ENCODE measurements at regions not wholly inside any gene's neighbourhood (a gene's known extent, or its start where the extent isn't known, plus 50 kb on each side); places are given as distances from the start of the nearest gene placed in this dataset.
A peak's percentile ranks its signal among the peaks of the same experiment; 100 is the strongest.

DNA sequence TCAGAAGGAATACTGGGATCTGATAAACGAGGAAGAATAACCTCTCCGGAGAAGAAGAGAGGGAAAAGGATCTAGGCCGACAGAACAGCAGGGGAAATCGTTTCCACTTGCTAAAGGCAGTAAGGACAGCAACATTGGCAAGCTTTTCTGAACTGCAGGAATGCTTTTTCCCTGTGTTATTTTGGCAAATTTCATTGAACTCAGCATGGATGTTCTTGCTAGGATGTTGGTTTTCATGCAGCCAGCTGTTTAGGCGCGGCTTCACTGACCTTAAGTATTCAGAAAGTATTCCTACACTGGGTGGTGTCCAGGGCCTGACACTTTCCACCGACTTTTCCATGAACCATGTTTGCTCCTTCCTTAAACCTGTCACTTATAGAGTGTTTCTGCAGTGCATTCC, 489.7 kb downstream of the CNTN3 start:
- DNase-seq: peak in 1 of 2 donors; percentile 9
- Histone ChIP-seq H3K4me3 (no peak overlapping the region), H3K4me1 (no peaks in the 10 kb centered on the region), H3K9me3 (peaks cover 0 to 5% (median 0%) of the 10 kb centered on the region in 4 donors), H3K27ac (no peak overlapping the region), H3K36me3 (no peaks in the 10 kb centered on the region), H3K27me3 (no peaks in the 10 kb centered on the region)
- TF ChIP-seq, protein P1, sequence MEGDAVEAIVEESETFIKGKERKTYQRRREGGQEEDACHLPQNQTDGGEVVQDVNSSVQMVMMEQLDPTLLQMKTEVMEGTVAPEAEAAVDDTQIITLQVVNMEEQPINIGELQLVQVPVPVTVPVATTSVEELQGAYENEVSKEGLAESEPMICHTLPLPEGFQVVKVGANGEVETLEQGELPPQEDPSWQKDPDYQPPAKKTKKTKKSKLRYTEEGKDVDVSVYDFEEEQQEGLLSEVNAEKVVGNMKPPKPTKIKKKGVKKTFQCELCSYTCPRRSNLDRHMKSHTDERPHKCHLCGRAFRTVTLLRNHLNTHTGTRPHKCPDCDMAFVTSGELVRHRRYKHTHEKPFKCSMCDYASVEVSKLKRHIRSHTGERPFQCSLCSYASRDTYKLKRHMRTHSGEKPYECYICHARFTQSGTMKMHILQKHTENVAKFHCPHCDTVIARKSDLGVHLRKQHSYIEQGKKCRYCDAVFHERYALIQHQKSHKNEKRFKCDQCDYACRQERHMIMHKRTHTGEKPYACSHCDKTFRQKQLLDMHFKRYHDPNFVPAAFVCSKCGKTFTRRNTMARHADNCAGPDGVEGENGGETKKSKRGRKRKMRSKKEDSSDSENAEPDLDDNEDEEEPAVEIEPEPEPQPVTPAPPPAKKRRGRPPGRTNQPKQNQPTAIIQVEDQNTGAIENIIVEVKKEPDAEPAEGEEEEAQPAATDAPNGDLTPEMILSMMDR (IDR thresholded peaks at IDR 0.05): no peak
- no peak for TF ChIP-seq POLR2A (IDR thresholded peaks at IDR 0.05)
- TF ChIP-seq POLR2AphosphoS5 (IDR thresholded peaks at IDR 0.05): no peak
- no peak for TF ChIP-seq EP300 (IDR thresholded peaks at IDR 0.05)
- intact Hi-C loops (cut with DNase I; ENCODE audit: low total_unique reads): no loop called here
- 67 to 76% (median 74%) methylated on average over 7 of the region's 7 CpGs for WGBS, 5 donors

DNA sequence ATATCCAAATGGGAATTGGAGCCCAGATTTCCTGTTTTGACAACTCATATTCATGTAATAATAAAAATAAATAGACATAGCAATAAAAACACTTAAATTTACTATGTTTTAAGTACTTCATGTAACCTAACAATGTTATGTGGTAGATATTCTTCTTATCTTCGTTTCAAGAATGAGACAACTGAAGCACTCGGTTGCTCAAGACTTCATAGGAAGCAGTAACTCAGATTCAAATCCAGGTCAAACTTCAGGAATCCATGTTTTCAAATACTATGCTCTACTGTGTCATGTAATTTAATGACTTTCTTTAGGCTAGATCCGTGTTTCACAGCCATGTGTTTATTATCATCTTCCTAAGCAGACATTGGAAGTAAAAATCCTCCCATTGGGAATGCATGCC, 492.2 kb downstream of the CNTN3 start:
- TF ChIP-seq, protein P1 (IDR thresholded peaks at IDR 0.05): no peak
- no peak for TF ChIP-seq POLR2A (IDR thresholded peaks at IDR 0.05)
- TF ChIP-seq EP300 (IDR thresholded peaks at IDR 0.05): no peak
- no peak for TF ChIP-seq POLR2AphosphoS5 (IDR thresholded peaks at IDR 0.05)
- no peak overlapping the region for H3K27ac ChIP-seq
- H3K36me3 ChIP-seq: no peaks in the 10 kb centered on the region
- H3K27me3 ChIP-seq: no peaks in the 10 kb centered on the region
- 61 to 80% (median 76%) methylated on average over 3 of the region's 3 CpGs for WGBS, 5 donors
- no peaks in the 10 kb centered on the region for H3K4me1 ChIP-seq
- H3K9me3 ChIP-seq: peaks cover 0 to 5% (median 0%) of the 10 kb centered on the region in 4 donors
- intact Hi-C loops (cut with DNase I; ENCODE audit: low total_unique reads): no loop called here
- DNase-seq: no peak
- no peak overlapping the region for H3K4me3 ChIP-seq

DNA sequence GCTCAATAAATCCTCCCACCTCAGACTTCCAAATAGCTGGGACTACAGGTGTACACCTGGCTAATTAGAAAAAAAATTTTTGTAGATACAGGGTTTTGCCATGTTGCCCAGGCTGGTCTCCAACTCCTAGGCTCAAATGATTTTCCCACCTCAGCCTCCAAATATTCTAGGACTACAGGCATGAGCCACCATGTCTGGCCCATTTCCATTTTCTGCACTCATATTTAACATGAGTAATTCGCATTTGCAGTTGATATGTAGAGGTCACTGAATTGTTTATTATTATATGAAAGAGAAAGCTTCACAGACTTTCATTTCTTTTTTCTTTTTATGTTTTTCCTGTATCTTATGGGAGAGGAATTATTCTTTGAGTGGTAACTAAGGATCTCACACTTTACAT, 492.7 kb downstream of the CNTN3 start:
- WGBS, 5 donors: 62 to 83% (median 77%) methylated on average over 1 of the region's 1 CpG
- Histone ChIP-seq H3K36me3 (no peaks in the 10 kb centered on the region), H3K9me3 (peaks cover 0 to 5% (median 0%) of the 10 kb centered on the region in 4 donors), H3K4me3 (no peak overlapping the region), H3K27ac (no peak overlapping the region), H3K27me3 (no peaks in the 10 kb centered on the region), H3K4me1 (no peaks in the 10 kb centered on the region)
- no peak for TF ChIP-seq POLR2AphosphoS5 (IDR thresholded peaks at IDR 0.05)
- TF ChIP-seq POLR2A (IDR thresholded peaks at IDR 0.05): no peak
- TF ChIP-seq, protein P1 (IDR thresholded peaks at IDR 0.05): no peak
- no peak for TF ChIP-seq EP300 (IDR thresholded peaks at IDR 0.05)
- intact Hi-C loops (cut with DNase I; ENCODE audit: low total_unique reads): no loop called here
- no peak for DNase-seq

DNA sequence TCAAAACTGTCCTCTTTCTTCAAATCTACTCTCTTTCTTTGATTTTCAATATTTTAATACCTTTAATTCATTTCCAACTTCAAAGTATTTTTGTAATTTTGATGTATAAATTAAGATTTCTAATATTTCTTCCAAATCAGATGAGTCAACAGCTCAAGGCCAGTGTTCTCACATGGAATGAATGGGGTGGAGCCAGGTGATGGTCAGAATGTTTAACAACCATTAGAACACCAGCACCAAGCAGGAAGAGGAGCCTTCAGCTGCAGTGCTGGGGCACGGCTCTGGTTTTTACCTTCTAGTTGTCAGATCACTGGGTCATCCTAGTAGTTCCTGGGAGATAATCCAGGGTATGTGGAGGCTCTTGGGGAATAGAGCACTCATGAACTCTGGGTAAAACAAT, 494.5 kb upstream of the PDZRN3 start:
- H3K27me3 ChIP-seq: no peaks in the 10 kb centered on the region
- no peak for DNase-seq
- no peak overlapping the region for H3K27ac ChIP-seq
- H3K4me3 ChIP-seq: no peak overlapping the region
- no peaks in the 10 kb centered on the region for H3K4me1 ChIP-seq
- 63 to 80% (median 73%) methylated on average over 1 of the region's 1 CpG for WGBS, 5 donors
- no peak for TF ChIP-seq POLR2AphosphoS5 (IDR thresholded peaks at IDR 0.05)
- intact Hi-C loops (cut with DNase I; ENCODE audit: low total_unique reads): no loop called here
- peaks cover 0 to 5% (median 0%) of the 10 kb centered on the region in 4 donors for H3K9me3 ChIP-seq
- no peaks in the 10 kb centered on the region for H3K36me3 ChIP-seq

DNA sequence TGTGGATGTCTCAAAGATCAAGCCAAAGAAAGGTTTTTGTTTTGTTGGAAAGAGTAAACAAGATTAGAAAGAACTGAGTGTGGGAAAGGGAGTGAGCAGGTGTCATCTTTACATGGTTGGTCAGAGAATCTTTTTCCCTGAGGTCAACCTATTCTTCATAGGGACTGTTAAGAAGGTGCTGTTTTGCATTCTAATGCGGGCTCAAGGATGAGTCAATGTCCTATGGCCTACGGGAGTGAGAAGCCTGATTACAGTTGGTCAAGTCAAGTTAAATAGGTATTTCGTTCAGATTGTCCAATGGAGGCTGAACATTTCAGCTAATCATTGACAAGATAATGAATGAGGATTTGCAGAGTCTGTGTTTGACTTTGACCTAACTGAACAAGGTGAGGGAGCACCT, 491.2 kb upstream of the PDZRN3 start:
- H3K9me3 ChIP-seq: peaks cover 0 to 1% (median 0%) of the 10 kb centered on the region in 4 donors
- no peaks in the 10 kb centered on the region for H3K27me3 ChIP-seq
- H3K36me3 ChIP-seq: no peaks in the 10 kb centered on the region
- no peak overlapping the region for H3K27ac ChIP-seq
- WGBS, 5 donors: 71 to 86% (median 85%) methylated on average over 3 of the region's 3 CpGs
- TF ChIP-seq EP300 (IDR thresholded peaks at IDR 0.05) (no peak), POLR2A (IDR thresholded peaks at IDR 0.05) (no peak), POLR2AphosphoS5 (IDR thresholded peaks at IDR 0.05) (no peak)
- TF ChIP-seq, protein P1 (IDR thresholded peaks at IDR 0.05): no peak
- no peak overlapping the region for H3K4me3 ChIP-seq
- peaks cover 0 to 11% (median 0%) of the 10 kb centered on the region in 4 donors for H3K4me1 ChIP-seq
- no peak for DNase-seq
- intact Hi-C loops (cut with DNase I; ENCODE audit: low total_unique reads): no loop called here

Measured in stomach (tissue), 8 donors.